ENCODE measurements at regions not wholly inside any gene's neighbourhood (a gene's known extent, or its start where the extent isn't known, plus 50 kb on each side); places are given as distances from the start of the nearest gene placed in this dataset.

DNA sequence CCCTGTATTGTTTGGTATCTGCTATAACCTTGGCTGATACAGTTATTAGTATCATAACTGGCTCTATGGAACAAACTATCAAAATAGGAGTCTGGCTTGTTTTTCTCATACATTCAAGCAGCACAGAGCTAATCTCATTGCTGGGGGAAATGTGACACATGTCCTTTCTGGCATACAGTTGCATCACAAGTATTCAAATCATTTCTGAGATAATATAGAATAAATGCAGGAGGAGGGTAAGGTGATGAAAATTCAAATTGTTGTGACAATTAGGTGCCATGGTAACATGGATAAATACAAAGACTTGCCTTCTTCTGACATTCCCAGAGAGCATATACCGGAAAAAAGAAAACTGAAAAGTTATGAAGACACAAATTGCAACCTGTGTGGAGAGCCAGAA lies 2706.8 kb downstream of the ARAP2 start:
- Mint-ChIP-seq H3K4me3 (no peak overlapping the region), H3K9me3 (no peaks in the 10 kb centered on the region), H3K27ac (no peak overlapping the region), H3K36me3 (ENCODE audit: insufficient read depth in 1 of 3, low read depth in 3 of 3) (no peaks in the 10 kb centered on the region), H3K4me1 (peaks cover 0 to 3% of the 10 kb centered on the region in 2 experiments; a peak in 2 of 4 replicates), H3K27me3 (ENCODE audit: low read depth) (no peaks in the 10 kb centered on the region)
- no peak overlapping the region for H2BK5ac ChIP-seq (ENCODE audit: insufficient read length, low read length)
- no peaks in the 10 kb centered on the region for H3K27me3 ChIP-seq (ENCODE audit: insufficient read depth, low read length)
- no peaks in the 10 kb centered on the region for H3K79me2 ChIP-seq (ENCODE audit: insufficient read depth, low read length)
- H2AK5ac ChIP-seq (ENCODE audit: insufficient read length, low read length), result no peak overlapping the region
- no peak overlapping the region for H2BK20ac ChIP-seq (ENCODE audit: low read depth, low read length, poor library complexity, severe bottlenecking)
- H3K23ac ChIP-seq (ENCODE audit: insufficient read length, low read depth, low read length), result no peak overlapping the region
- H3K9me3 ChIP-seq (ENCODE audit: control insufficient read depth, low read depth, low read length), result no peaks in the 10 kb centered on the region
- no peak overlapping the region for H4K91ac ChIP-seq (ENCODE audit: insufficient read length, low read depth, low read length)
- H3K18ac ChIP-seq (ENCODE audit: insufficient read length, low read depth, low read length), result no peak overlapping the region
- H3K9ac ChIP-seq (ENCODE audit: extremely low read depth, insufficient read length, low read length), result no peak overlapping the region
- TF ChIP-seq, protein P1, sequence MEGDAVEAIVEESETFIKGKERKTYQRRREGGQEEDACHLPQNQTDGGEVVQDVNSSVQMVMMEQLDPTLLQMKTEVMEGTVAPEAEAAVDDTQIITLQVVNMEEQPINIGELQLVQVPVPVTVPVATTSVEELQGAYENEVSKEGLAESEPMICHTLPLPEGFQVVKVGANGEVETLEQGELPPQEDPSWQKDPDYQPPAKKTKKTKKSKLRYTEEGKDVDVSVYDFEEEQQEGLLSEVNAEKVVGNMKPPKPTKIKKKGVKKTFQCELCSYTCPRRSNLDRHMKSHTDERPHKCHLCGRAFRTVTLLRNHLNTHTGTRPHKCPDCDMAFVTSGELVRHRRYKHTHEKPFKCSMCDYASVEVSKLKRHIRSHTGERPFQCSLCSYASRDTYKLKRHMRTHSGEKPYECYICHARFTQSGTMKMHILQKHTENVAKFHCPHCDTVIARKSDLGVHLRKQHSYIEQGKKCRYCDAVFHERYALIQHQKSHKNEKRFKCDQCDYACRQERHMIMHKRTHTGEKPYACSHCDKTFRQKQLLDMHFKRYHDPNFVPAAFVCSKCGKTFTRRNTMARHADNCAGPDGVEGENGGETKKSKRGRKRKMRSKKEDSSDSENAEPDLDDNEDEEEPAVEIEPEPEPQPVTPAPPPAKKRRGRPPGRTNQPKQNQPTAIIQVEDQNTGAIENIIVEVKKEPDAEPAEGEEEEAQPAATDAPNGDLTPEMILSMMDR (conservative IDR thresholded peaks at IDR 0.05), result no peak
- no peak overlapping the region for H3T11ph ChIP-seq (ENCODE audit: low read length)
- DNase-seq, result no peak
- H4K8ac ChIP-seq (replicated peaks; ENCODE audit: insufficient read length, low read depth, low read length), result no peak overlapping the region
- H3K56ac ChIP-seq (ENCODE audit: insufficient read length, low read depth, low read length), result no peak overlapping the region
- H3K4ac ChIP-seq (ENCODE audit: low read depth, low read length), result no peak overlapping the region
- no CpG with 5 or more reads among the region's 1 CpG for WGBS (ENCODE audit: extremely low coverage, insufficient read length, low lambda C conversion rate)
- no peaks in the 10 kb centered on the region for H3K23me2 ChIP-seq (ENCODE audit: insufficient read length, low read depth, low read length, poor library complexity, severe bottlenecking)
- H2AFZ ChIP-seq (ENCODE audit: low read length), result no peak overlapping the region
- no peak overlapping the region for H2BK15ac ChIP-seq (ENCODE audit: low read depth, low read length)
- H2BK120ac ChIP-seq (ENCODE audit: low read depth, low read length, poor library complexity, severe bottlenecking), result no peak overlapping the region
- H3K79me1 ChIP-seq (ENCODE audit: insufficient read depth, low read depth, low read length, poor library complexity, severe bottlenecking), result no peaks in the 10 kb centered on the region
- H3K4me2 ChIP-seq (ENCODE audit: insufficient read depth, insufficient read length, low read length), result no peak overlapping the region
- no peak overlapping the region for H4K5ac ChIP-seq (ENCODE audit: insufficient read length, low read depth, low read length)
- no peak overlapping the region for H2BK12ac ChIP-seq (ENCODE audit: insufficient read length, low read depth, low read length)
- H4K20me1 ChIP-seq (ENCODE audit: control insufficient read depth, insufficient read depth, insufficient read length), result no peaks in the 10 kb centered on the region
- no peak overlapping the region for H3K27ac ChIP-seq (ENCODE audit: insufficient read length, low read depth, low read length)
- no peak overlapping the region for H3K14ac ChIP-seq (ENCODE audit: insufficient read depth, low read length)
- no peaks in the 10 kb centered on the region for H3K4me1 ChIP-seq (ENCODE audit: insufficient read depth, low read length)

Data from H9 (cell line).